Medulla oblongata (tissue), 1 donor: ENCODE measurements at regions not wholly inside any gene's neighbourhood (a gene's known extent, or its start where the extent isn't known, plus 50 kb on each side); places are given as distances from the start of the nearest gene placed in this dataset.

Experiments
- DNase-seq: peaks from one replicate; pipeline ENCODE4 v3.0.0-alpha.2; 2015; ENCODE audit errors: extremely low spot score

DNA sequence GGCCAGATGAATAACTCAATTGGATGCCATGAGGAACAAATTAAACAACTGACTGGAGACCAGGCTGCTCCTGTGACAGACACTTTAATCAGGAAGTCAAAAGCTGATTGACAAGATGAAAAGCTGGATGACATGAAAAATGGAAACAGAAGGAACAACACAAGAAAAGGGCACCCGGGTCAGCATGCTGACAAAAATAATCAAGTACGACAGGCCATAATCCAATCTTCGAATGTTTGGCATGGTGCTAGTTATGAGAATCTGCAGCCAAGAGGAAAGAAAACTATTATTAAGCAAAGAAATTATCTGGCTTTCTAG lies 544.7 kb downstream of the ETNK1 start:
- DNase-seq = no peak

GRCh38 chr12:23174917-23175316 lies 549.9 kb downstream of the ETNK1 start:
- DNase-seq = no peak

GRCh38 chr12:23185346-23185745 lies 560.4 kb downstream of the ETNK1 start:
- no peak for DNase-seq

- no peak for DNase-seq
Measured at GRCh38 chr12:23186950-23187349, 562.0 kb downstream of the ETNK1 start.

DNA sequence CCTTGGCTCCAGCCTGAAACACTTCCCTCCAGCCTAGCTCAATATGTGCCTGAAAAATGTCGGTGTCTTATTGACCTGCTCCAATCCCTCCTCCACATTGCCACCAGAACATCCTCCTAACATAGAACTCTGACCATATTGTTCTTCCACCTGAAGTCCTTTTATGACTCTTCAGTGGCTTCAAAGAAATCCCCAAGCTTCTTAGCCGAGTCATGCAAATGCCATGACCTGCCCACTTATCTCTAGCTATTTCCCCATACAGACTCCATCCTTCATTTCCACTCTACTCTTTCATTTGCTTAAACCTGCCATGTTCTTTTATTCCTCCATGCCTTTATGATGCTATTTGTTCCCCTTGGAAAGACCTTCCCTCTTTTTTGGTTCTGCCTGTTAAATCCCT lies 568.6 kb downstream of the ETNK1 start:
- no peak for DNase-seq

DNA sequence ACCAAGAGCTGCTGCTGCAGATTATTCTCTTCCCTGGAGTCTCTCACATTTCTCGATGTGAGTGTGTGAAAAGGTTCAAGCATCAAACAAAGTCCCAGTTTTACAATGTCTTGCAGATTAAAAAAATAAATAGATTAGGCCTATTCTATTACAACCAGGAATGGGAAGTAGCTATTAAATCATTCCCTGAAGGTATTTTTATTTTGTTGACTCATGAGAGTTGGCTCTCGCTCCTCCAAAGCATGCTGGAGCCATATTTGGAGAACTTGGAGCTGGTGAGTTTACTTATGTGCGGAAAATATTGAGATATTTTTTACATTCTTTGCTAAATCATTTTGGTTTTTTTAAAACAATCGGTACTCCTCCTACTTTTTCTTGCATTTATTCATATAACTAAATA lies 572.3 kb downstream of the ETNK1 start:
- DNase-seq = no peak

DNA sequence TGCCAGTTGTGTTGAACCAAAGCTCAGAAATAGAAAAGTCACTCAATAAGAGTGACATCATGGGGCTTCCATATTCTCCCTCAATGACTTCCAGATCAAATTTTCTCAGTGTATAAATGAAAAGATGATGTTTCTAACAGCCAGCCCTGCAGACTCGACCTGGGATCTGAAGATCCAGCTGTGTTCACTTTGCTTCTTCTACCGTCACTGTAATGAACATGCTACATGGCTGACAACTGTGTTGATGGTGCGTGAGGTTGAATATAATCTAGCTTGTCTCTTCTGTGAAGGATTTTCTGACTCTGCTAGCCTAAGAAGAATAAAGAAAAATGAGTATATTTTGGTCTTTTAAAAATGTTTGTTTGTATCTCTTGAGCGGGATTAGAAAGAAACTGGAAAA lies 577.8 kb downstream of the ETNK1 start:
- DNase-seq = no peak

DNA sequence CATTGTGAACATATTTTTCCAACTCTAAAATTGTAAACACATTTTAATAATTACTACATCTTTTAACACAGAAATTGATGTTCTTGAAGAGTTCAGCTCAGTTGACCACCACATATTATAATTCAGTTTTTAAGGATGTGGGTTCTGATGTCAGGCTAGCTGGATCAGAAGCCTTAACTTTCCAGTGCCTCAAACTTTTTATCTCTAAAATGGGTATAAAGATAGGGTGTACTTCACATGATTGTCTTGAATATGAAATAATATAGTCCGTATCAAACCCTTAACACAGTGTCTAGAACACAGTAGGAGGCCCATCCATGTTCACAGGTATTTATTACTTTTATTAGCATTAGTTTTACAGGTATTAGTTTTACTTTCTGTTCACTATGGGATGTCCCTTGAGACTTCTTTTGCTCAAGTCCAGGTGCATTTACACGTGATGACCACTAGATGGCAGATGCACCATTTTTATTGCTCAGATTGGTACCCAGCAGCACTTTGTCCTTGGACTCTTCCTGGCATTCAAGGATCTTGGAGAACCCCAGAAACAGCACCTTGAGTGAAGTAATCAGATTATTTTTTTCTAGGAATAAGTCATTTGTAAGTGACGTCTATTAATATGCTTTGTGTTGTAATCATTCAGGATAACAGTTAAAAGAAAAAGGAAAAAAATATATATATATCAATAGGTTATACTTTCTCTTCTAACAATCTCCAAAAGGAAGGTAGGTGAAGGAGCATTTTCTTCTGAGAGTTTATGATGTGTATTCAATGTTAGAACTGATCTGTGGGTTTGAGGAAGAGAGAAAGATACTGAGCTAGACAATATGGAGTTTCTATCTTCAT lies 580.2 kb downstream of the ETNK1 start:
- DNase-seq = peak; percentile 80

DNA sequence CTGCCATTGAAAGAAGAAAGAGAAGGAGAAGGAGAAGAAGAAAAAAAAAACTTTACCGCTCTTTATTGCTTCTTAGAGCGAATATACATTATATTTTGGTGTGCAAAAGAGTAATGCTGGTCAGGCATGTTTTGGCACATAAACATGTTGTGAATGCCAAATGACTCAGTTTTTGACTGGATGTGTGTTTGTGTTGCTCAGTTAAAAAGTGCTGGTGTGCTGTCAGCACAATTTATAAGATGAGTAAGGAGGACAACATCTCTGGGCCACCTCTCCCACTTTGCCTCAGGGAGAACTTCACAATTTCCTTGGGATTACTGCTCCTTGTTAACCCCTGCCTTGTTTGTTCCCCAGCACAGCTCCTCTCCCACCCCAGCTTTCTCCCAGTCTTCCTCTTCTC lies 584.8 kb downstream of the ETNK1 start:
- DNase-seq = no peak

DNA sequence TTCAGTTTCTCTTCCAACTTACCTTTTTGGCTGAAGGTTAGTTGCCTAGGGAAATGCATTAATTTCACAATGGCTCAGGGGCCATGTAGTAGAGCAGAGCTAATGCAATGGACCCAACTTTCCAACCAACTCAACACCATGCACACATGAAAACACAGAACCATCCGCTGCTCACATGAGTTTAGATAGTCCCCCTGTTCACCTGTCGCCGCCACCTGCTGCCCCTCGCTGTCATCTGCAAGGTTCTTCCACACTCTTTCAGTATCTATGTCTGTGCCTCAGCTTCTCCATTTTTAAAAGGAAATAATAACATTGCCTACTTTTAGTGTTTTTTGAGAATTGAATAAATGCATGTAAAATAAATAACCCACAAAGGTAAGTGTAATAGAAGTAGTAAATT lies 585.6 kb downstream of the ETNK1 start:
- DNase-seq = no peak

GRCh38 chr12:23211384-23212320 lies 586.7 kb downstream of the ETNK1 start:
- DNase-seq = no peak

DNA sequence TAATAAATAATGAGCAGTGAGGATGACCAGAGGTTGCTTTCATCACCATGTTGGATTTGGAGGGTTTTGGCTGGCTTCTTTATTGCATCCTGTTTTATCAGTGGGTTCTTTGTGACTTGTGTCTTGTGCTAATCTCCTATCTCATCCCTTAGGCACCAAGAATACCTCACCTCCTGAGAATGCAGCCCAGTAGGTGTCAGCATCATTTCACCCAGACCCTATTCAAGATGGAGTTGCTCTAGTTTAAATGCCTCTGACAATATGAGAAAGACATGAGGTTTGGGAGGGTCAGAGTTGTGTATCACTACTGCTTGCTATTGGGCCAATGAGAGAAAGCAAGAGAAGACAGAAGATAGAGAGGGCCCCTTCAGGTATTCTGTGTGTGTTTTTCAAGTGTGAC lies 592.2 kb downstream of the ETNK1 start:
- no peak for DNase-seq

GRCh38 chr12:23217667-23218066 lies 592.7 kb downstream of the ETNK1 start:
- DNase-seq = no peak

DNA sequence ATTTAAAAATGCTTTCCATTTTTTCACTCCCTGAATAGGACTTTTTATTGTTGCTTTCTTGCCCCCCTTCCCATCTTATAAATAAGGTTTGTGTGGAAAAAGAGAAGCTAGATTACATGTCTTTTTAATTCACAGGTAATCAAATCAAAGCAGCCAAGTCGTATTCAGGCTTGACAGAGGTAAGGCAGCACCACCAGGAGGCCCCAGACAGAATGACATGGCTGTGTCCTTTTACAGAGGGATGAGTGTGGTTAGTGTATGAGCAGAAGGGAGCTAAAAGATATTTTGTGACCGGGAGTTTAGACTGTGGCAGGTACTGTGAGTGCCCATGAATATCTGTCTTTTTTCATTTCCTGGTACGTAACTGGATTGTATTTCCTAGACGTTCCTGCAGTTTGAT lies 596.1 kb downstream of the ETNK1 start:
- no peak for DNase-seq

GRCh38 chr12:23221926-23222325 lies 597.0 kb downstream of the ETNK1 start:
- DNase-seq = no peak

- no peak for DNase-seq
Measured at GRCh38 chr12:23222801-23223200, 597.8 kb downstream of the ETNK1 start.

DNA sequence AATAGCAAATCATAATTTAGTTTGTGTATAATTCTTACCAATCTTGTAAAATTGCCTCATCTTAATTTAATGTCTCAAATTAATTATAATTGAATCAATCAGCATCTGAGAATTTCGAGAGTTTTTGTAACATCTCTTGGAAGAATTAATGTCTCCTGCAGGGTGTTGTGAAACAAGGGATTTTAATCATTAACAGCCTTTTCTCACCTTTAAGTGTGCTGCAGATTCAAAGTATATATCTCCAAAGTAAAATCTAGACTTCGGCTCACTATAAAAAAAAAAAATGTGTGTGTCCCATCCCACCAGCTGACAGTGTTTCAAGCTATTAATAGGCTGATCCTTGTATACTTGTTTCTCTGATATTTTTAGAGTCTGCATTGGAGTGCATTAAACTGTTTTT lies 603.1 kb downstream of the ETNK1 start:
- no peak for DNase-seq

DNA sequence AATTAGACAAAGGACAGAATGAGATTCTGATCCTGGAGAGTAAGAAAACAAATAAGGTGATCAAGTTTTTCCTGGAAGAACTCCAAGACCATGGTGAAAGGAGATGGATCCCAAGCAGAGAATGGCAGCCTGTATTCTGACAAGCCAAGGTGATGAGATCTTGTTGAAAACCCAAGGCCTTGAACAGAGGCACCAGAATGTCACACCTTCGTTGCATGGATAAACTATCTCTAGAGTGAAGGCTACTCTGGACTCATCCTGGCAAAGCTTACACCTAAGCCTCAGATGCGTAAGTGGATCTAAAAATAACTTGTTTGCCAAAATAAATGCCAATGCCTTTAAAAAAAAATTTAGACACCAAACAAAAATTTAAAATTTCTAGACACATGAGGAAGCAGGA lies 605.9 kb downstream of the ETNK1 start:
- no peak for DNase-seq

- no peak for DNase-seq
Measured at GRCh38 chr12:23236066-23236780, 611.3 kb downstream of the ETNK1 start.

DNA sequence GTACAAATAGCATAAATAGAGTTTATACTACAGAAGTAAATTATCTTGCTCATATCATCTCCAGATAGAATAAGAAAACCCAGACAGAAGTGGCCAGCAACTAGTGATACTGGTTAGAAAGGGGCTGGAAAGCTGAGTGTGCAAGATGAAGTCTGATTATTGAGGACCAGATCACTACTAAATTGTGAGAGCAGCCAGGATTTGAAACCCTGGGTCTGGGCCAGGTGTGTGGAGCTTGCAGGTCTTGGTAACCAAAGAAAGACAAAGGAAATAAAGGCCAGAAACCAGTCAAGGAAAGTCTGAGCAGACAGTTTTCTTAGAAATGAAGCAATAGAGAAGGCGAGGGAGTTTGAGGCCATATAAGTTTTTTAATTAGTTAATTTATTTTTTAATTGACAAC lies 611.8 kb downstream of the ETNK1 start:
- no peak for DNase-seq

- DNase-seq = no peak
Measured at GRCh38 chr12:23238190-23238589, 613.2 kb downstream of the ETNK1 start.

GRCh38 chr12:23238957-23239356 lies 614.0 kb downstream of the ETNK1 start:
- no peak for DNase-seq
